NB4 (cell line): ENCODE measurements at regions not wholly inside any gene's neighbourhood (a gene's known extent, or its start where the extent isn't known, plus 50 kb on each side); places are given as distances from the start of the nearest gene placed in this dataset.

Experiments used
- CTCF ChIP-seq: IDR thresholded peaks from one replicate; pipeline ENCODE4 v1.5.1; 2012; ENCODE audit warnings: low read depth, low read length
- MYC ChIP-seq: IDR thresholded peaks from 2 replicates; pipeline ENCODE4 v1.6.1; 2011; ENCODE audit warnings: low read depth, low read length
- POLR2A ChIP-seq: IDR thresholded peaks from 2 replicates; pipeline ENCODE4 v1.6.1; 2011; ENCODE audit warnings: mild to moderate bottlenecking; ENCODE audit not compliant: insufficient read length; ENCODE audit errors: extremely low read depth

- TF ChIP-seq CTCF (no peak), MYC (no peak), POLR2A (no peak)
These were observed 231.3 kb downstream of the SLITRK6 start for GRCh38 chr13:85567909-85568308.
